AG08396 (cell line): ENCODE measurements at regions not wholly inside any gene's neighbourhood (a gene's known extent, or its start where the extent isn't known, plus 50 kb on each side); places are given as distances from the start of the nearest gene placed in this dataset.
"Not testable (repeated sequence)": the region's sequence is repeated elsewhere in the genome, so short reads cannot be mapped to it uniquely, and the experiment has no call there.

Experiments
- DNase-seq: peaks from one replicate; pipeline ENCODE4 v3.0.0; 2012; ENCODE audit warnings: low spot score, mixed read lengths

DNA sequence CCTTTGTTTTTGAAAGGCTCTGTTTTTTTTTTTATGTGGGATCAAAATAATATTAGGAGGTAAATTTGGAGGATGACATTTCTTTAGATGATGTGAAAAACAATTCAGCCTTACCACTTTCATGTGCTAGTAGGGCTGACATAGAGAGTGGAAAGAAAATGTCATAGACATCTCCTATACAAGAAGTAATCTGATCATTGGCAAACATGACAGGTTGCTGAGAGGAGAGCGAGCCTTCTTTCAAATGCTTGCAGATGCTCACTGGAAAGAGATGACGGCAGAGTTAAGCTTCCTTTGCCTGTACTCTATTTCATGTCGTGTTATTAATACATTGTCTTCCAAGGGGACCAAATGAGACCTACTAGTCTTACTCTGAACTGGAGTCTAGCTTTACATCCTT lies 160.1 kb upstream of the DAP start:
- DNase-seq: no peak

DNA sequence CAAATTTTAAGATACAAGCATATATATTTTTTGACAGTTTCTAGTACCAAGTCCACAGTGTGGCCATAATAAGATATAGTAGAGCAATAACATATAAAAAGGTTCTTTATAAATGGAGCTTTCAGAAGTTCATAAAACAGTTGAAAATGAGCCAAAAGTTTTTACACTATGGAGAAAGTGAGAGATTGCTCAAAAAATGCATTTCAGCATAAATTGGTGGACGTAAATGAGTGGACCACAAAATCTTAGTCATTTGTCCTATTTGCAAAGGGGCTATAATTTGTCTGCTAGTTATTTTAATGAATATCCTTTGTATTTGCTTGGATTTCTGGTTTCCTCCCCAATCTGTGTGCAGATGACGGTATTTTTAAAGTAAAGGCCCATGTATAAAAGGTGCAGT lies 159.4 kb upstream of the DAP start:
- DNase-seq: no peak

DNA sequence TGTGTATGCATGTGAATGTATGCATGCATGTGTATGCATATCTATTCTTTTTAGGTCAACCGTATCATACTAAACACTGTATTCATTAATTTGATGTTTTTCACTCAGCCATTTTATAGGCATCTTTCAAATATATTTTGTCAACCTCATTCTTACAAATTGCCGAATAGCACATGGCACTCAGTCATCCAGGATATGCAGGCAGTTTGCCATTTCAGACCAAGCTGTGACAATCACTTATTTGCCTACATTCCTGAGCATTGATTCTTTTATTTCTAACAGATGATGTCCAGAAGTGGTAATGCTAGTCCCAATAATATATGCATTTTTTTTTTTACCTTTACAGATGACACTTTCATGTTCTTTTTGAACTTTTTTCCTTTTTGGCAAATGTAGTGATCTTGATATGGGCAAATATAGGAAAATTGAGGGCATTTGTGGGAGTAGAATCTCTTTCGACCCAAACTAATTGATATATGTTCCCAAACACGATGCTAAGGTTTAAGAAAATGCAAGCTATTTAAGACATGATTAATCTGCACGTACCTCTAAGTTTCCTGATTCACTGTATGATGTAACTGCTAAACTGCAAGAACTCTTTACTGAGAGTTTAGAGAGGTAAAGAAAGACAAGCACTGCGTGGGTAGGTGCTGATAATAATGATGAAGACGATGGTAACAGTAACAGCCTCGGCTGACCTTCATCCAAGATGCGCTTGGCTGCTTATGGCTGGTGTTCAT lies 153.9 kb upstream of the DAP start:
- DNase-seq: no peak

DNA sequence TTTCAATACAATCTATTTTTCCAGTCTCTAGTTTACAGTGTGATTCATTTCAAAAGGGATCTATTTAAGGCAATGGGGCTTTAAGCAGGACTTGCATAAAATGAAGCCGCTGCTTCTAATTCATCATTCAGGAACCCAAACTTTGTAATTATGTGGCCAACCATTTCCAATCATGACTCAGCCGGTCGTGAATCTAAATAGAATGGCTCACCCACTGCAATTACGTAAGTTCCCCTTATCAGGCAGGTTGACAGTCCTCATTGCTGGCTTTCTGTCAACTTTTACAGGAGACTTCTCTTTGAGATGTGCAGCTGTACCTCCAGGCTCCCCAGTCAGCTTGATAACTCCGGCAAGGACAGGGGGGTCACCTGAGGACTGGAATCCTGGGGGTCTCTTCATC lies 152.8 kb upstream of the DAP start:
- DNase-seq: peak; percentile 75

DNA sequence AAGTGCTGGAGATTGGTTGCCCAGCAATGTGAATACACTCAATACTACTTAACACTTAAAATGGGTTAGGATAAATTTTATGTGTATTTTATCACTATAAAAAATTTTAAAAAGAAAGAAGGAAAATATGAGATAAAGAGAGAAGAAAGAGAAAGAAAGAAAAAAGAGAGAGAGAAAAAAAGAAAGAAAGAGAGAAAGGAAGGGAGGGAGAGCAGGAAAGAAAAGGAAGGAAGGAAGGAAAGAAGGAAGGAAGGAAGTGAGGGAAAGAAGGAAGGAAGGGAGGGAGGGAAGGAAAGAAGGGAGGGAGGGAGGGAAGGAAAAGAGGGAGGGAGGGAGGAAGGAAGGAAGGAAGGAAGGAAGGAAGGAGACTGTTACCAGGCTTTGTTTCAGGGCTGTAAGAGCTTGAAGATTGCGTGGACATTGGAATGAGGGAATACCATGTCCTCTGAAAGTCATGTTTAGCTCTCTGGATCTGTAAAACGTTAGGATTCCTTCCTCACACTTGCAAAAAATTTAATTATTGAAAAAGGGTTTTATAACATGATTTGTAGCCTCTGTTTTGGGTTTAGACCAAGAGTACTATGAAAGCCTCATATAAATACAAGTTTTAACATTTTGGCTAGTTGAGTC lies 152.3 kb upstream of the DAP start:
- DNase-seq: no peak

DNA sequence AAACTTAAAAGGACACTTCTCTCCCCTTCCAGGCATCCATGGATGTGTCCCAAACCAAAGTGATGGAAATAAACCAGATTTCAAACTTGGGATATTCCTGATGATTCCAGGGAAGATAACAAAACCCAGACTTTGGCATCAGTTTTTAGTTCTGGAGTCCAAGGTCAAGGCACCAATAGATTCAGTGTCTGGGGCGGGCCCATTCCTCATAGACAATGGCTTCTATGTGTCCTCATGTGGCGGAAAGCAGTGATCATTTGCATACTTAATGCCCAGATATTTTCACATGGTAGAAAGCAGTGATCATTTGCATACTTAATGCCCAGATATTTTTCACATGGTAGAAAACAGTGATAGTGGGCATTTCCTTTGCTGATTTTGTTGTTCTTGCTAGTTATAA lies 151.4 kb upstream of the DAP start:
- DNase-seq: no peak

DNA sequence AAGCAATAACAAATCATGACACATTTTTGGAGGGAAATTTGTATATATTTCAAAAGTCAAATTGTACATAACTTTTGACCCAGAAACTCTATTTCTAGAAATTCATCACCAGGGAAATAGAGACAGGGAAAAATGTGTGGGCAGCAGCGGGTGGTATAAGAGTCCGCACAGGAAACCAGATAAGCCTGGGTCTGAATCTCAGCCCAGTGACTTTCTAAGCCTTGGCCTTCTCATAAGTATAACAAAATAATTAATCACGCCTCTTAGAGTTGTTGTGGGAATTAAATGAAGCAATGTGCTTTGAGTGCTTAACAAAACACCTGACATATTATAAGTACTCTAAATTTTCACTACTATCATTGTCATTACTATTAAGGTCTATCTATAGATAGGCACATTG lies 149.2 kb upstream of the DAP start:
- no peak for DNase-seq

DNA sequence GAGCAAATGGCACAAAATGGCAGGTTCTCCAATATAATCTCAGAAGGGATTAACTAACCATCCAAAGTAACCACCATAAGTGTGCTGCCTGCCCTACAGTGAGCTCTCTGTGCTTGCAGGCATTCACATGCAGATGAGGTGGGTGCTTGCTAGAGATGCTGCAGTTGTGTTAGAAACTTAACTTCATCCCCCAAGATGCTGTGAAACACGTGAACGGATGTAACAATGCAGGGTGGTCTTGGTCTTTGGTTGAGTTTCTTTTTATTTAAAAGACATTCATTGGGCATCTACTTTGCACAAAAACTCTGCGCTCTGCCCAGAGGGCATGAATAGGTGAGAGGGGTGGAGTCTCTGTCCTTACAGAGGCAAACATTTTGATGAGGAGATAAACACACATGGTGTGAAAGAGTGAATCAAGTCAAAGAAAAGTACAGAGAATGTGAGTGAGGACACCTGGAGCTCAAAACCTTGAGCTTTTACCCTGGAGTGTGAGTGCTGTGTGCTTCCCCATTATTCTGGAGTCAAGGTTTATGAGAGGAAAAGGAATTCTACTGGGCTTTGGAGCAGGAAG lies 143.9 kb upstream of the DAP start:
- no peak for DNase-seq

DNA sequence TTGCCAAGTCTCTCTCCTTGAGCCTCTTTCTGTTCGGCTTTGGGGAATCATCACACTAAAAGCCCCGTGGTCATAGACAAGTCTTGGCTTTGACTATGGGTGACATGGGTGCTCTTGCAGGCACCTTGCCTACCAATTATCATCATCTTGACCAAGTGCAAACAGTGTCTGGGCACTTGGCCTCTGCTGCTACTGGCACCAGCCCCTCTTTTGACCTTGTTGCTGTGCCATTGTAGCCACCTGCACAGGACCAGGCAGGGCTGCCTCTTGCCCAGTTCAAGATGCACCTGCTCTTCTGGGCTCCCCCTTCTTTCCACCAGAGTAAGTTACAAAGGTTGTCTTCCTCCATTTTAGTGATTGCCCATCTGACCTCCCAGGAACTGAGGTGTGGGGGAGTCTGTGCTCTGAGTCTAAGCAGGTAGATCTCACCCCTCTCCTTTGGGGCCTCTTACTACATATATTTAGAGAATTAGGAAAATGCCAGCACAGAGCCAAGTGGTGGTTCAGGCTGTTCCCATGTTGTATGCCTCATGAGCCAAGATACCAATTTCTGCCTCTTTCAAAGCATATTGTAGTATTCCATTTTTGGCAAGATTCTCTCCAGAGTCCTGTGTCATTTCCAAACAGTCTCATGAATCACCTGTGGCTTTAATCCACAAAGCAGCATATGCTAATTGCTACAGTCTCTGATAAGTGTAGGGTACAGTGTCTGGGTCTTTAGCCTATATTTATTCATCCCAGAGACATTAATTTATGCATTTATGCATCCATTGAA lies 142.9 kb upstream of the DAP start:
- DNase-seq: no peak

DNA sequence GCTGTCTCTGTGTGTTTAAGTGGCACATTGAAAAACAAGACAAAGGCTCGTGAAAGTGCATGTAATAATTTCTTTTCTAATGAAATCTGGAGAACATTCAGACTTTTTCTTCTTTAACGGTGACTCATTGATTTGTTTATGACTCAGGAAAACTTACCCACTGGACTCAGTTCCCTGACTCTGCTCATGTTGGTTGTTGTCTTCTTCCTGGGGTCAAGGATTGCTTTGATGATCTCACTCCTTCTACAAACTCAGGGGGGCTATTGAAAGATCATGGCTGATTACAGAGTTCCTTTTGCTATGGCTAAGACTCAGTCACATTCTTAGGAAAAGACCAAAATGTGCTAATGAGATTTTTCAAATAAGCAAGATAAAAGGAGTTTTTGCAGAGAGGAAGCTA lies 141.1 kb upstream of the DAP start:
- DNase-seq: peak; percentile 32

DNA sequence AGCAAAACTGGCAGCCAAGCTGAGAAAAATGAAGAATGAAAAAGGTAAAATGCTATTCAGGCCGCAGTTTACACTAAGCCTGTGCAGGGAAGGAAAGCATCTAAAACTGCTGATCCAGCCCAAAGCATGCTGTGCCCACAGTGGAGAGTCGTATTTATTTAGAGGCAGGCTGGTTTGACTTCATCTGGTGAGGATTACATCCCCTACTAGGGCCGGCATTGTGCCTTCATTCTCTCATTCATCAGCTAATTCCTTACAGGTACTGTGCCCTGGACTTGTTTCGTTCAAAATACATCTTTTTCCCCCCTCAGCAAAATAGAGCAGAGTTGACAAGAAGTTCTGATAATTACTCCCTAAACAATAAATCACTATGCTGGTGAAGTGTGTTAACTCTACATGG lies 137.5 kb upstream of the DAP start:
- no peak for DNase-seq

DNA sequence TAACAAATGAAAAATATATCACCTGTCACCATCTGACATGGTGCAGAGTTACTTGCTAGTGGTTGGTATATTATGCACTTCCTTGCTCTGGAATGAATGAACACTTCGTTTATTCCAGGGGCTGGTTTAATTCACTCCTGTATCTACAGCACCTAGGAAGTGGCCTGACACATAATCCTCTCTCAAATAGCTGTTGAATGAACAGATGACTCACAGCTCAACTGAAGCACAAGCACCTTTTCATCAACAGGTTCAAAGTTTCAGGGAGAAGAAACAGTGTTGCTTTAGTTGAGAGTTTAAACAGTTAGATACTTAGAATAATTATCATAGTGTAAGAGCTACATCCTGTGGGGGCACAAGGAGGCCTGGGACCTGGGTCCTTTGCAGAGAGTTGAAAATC lies 135.0 kb upstream of the DAP start:
- no peak for DNase-seq

DNA sequence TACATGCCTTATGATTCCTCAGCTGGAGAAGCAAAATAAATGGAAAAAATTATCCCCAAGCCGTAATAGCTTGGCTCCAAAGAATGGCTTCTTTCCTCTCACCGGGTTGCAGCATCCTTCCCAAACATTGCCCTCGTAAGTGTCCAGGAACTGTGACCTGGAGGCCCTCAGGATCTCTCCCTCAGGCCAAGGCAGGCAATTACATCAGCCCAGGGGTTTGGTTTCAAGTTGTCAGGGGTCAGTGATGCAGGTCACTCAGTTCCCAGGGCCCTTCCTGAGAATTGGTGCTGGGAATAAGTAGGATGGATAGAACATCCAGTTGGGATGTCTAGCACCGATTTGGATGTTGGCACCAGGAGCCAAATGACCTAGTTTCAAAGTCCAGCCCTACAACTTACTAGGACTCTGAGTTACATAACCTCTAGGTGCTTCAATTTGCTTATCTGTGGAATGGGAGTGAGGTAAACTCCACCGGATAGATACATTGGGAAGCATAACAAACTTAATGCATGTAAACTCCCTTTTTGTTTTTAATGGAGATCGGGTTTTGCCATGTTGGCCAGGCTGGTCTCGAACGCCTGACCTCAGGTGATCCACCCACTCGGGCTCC lies 133.5 kb upstream of the DAP start:
- no peak for DNase-seq

DNA sequence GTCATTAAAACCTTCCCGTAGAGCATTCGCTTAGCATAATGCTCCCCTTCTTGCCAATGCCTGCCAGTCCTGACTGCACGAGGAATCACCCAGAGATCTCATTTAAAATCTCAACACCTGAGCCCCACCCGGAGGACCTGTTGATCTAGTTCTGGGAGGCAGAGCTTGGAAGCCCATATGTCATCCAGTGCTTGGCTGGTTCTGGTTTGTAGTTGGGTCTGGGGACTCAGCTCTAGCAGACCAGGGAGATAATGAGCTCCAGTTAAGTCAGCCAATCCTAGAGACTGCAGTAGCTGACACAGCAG lies 131.8 kb upstream of the DAP start:
- DNase-seq: no peak

DNA sequence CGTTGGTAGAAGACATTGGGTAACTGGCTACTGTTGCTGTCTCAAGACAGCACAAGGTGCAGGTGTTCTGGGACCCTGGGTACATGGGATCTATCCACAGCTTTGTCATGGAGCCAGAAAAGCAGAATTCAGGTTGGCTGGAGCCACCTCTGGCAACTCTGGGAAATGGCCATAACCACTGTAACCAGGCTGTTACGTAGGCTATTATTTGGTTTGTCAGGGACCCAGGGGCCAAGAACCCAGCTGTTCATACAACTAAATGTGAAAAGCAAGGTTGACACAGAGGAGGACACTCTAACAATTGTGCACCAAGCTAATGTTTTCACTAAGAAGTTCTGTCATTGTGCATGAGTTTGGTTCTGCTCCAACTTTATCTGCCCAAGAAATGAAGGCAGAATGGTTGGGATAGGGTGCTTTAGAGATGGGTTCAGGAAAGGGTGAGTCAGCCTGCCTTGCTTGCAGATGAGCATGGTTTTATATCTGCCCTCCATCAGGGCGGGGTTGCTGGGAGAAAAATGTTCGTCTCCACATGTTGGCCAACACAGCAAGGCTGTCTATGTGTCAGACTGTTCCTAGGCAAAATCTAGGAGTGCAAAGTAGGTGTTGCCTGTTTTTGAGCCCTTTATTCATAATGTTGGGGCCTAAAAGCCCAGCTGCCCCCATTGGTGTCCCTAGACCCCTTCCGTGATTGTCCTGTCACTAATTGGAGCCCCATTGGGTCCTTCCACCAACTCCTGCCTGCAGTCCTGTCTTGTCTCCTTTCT lies 131.3 kb upstream of the DAP start:
- no peak for DNase-seq

DNA sequence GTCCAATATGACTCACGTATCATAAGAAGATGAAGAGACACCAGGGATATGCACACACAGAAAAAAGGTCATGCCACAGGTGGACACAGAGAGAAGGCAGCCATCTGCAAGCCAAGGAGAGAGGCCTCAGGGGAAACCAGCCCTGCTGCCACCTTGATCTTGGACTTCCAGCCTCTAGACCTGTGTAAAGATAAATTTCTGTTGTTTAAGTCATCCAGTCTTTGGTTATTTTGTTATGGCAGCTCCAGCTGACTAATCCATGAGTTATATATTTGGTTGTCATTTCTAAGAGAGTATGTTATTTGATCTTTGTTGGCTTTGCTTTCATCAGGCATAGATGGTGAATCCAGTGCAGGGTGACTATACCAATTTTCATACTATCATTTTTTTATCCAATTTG lies 130.2 kb upstream of the DAP start:
- no peak for DNase-seq

DNA sequence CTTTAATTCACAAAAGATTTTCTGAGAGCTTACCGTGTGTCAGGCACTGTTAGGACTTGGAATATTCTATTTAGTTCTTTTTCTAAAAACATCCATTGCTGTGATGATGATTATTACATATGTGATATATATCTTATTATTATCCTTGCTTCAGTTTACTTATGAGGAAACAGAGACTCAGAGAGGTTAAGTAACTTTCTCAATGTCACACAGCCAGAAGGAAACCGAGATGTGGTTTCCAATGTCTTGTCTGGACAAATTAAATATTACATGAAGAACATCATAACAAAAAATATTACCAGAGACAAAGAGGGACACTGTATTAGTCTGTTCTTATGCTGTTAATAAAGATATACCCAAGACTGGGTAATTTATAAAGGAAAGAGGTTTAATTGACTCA lies 125.5 kb upstream of the DAP start:
- DNase-seq: no peak

DNA sequence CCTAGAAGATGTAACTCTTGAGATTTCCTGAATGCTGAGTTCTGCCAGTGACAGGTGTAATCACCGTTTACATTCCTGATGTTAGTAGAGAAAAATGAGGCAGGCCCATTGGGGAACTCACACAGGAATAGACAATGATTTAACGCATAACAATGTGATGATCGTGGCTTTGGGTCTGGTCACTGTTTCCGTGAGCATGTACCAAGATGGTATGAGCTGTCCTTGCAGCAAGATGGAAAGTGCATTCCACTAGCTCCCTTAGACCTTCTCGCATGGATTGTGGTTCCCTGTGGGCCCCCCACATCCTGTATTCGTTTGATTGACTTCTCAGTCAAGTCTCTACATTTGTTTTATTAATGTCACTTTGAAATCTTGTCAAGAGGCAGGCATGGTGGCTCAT lies 124.0 kb upstream of the DAP start:
- peak; percentile 49 for DNase-seq

DNA sequence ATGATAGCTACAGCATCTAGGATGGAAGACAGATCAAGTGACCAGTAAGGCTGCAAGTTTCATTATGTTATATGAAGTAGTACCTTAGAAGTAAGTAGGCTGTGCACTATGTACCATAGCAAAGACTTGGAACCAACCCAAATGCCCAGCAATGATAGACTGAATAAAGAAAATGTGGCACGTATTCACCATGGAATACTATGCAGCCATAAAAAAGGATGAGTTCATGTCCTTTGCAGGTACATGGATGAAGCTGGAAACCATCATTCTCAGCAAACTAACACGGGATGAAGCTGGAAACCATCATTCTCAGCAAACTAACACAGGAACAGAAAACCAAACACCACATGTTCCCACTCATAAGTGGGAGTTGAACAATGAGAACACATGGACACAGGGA lies 122.9 kb upstream of the DAP start:
- not testable (repeated sequence) for DNase-seq

DNA sequence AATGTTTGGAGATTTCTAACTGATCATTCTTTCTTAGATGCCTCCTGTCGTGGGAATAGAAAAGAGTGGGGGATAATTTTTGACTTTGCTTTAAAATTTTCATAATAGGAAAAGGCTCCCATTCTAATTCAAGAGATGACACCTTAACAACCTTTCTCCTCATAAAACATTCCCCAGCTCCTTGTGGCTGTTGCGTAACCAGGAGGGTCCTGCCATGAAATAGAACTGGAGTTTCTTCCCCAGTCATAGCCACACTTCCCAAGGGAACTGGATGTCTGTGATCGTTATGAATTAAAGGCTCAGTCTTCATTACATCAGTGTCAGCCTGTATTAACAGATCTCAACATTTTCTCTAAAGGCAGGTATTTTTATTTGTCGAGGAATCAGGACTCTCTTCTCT lies 119.9 kb upstream of the DAP start:
- DNase-seq: no peak

DNA sequence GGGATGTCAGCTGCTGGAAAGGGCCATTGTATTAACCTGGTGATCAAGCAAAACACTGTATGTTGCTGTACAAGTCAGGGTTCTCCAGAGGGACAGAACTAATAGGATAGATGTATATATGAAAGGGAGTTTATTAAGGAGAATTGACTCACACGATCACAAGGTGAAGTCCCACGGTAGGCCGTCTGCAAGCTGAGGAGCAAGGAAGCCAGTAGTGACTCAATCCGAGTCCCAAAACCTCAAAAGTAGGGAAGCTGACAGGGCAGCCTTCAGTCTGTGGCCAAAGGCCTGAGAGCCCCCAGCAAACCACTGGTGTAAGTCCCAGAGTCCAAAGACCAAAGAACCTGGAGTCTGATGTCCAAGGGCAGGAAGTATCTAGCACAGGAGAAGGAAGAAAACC lies 116.0 kb upstream of the DAP start:
- not testable (repeated sequence) for DNase-seq
